NCI-H1417 (cell line): ENCODE measurements at regions not wholly inside any gene's neighbourhood (a gene's known extent, or its start where the extent isn't known, plus 50 kb on each side); places are given as distances from the start of the nearest gene placed in this dataset.
A peak's percentile ranks its signal among the peaks of the same experiment; 100 is the strongest.
"Not testable (repeated sequence)": the region's sequence is repeated elsewhere in the genome, so short reads cannot be mapped to it uniquely, and the experiment has no call there.

Experiments
- DNase-seq, 3 experiments: peaks; one replicate each; lab custom pipeline; 2025; lab: John Stamatoyannopoulos, UW

DNA sequence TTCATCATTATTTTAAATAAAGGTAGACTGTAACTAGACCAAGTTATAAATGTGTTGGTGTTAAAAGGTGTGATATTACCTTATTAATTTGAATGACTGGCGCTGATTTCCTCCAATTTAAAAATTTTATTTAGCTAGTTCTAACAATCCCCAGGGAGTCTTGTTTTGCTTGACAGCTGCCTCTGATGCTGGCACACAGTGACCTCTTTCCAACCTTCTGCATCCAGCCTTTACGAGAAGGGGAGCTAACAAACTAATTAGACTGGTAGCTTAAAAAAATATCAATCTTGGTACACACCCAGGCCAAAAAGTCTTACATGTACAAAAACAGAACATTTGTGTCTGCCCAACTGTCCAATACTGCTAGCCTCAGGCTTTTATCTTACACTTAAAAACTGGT lies 51.8 kb upstream of the ENPEP start:
- DNase-seq = no peak

DNA sequence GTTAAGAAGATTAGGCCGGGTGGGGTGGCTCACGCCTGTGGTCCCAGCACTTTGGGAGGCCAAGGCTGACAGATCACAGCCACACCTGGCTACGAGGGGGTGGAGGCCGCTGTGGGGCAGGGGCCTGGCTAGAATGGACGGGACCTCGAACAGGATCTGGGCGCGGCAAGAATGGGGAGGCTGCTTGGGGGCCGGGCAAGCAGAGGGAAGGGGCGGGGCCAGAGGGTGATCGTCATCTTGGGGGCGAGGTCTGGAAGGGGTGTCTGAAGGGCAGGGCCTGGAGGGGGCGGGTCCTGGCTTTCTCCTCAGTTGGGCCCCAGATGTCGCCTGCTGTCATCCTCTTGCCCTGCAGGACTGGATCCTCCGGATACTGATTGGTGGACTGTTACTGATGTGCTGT lies 57.3 kb upstream of the ENPEP start:
- no peak for DNase-seq

DNA sequence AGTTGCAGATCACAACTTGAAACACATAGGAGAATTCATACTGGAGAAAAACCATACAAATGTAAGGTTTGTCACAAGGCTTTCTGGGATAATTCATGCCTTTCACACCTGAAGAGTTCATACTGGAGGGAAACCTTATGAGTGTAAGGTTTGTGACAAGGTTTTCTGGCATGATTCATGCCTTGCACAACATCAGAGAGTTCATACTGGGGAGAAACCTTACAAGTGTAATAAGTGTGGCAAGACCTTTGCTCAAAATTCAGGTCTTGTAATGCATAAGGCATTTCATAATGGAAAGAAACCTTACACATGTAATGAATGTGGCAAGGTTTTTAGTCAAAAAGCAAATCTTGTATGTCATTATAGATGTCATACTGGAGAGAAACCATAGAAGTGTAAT lies 58.8 kb upstream of the ENPEP start:
- no peak for DNase-seq

DNA sequence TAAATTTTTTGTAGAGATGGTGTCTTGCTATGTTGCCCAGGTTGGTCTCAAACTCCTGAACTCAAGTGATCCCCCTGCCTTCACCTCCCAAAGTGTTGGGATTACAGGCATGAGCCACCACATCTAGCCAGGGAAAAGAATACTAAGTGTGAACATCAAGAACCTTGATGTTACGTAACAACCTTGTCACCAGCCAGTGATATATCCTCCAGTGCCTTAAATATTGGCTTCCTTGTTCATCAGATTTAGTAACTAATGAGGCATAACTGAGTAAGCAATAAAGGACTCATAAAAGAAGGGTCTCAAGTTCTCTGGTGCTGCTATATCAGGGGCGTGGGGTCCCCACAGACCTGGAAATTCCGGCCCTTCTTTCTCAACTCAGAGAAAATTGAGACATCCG lies 60.5 kb upstream of the ENPEP start:
- no peak for DNase-seq

DNA sequence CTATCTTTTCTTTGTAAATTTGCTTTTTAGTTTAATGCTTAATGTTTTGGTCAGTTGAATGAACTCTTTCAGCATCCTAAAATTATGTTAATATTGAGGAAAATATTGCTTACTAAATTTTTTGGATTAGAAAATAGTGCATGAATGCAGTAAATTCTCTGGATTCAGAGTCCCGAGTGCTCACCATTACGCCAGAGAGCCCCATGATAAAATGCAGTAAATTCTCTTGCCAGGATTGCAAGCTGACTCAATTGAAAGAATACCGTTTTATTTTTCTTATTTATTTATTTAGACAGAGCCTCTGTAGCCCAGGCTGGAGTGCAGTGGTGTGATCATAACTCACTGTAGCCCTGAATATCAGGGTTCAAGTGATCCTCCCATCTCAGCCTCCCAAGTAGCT lies 60.9 kb upstream of the ENPEP start:
- no peak for DNase-seq

DNA sequence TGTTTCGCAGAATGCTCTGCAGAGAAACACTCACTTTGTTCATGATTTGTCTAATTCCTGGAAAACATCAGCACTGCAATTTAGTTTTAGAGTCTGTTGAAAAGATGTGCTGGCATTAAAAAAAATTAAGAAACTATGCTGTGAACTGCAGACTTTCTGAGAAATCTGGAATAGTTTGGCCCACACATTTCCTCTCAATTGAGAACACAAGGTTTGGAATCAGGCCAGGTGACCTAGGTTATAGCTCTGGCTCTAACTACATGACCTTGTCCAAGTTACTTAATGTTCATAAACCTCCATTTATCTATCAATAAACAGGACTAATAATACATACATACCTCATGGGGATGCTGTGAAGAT lies 61.4 kb upstream of the ENPEP start:
- no peak for DNase-seq

DNA sequence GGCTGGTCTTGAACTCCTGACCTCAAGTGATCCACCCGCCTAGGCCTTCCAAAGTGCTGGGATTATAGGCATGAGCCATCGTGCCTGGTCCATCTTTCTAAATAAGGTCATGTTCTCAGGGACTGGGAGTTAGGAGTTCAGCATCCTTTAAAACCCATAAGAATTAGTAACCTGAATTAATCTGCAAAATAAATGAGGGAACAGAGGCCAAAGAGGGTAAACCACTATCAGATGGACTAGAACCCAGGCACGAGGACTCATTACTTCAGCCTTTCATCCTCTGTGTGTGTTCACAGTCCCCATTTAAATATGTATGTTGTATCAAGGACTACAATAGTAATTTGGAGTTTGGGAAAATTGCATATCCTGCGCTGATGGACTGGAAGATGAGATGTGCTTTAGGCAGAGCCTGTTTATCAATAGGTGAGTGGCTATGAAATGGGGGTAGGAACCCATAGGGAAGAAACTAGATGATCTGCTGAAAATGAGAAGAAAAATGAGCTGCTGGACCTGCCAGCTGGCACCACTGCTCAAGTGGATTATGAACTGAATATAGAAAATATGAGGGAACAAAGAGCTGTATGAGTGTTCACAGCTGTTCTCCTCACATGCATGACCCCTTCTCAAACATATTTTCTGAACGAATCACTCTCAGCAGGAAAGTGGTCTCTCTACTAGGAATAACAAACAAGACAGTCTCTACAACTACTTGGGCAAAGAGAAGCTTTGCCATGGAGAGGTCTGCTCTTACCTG lies 62.0 kb upstream of the ENPEP start:
- peak; percentile 26 to 78 (median 52) for DNase-seq

DNA sequence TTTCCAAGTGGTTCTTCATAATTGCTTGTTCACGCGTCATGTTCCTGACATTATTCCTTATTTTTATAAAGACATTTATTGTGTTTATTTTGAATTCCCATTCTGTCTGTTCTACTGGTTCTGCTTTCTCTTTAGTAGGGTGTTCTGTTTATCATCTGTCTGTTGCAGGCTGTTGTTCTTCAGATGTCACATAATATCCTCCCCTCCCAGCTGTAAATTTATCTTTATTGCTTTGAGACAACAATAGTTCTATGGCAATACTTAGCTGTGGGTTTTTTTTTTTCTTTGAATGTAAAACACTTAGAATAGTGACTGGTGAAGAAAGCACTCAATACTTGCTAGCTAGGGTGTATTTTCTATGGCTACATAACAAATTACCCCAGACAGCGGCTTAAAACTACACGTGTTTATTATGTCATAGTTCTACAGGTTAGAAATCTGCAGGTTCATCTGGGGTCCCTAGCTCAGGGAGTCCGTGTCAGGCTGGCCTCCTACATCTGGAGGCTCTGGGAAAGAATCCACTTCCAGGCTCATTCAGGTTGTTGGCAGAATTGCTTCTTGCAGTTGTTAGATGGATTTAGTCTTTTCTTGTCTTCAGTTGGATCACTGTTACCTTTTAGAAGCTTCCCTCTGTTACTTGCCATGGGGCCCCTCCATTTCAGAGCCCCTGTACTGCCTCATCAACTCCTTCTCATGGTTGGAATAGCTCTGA lies 63.4 kb upstream of the ENPEP start:
- peak; percentile 1 to 62 (median 12) for DNase-seq

DNA sequence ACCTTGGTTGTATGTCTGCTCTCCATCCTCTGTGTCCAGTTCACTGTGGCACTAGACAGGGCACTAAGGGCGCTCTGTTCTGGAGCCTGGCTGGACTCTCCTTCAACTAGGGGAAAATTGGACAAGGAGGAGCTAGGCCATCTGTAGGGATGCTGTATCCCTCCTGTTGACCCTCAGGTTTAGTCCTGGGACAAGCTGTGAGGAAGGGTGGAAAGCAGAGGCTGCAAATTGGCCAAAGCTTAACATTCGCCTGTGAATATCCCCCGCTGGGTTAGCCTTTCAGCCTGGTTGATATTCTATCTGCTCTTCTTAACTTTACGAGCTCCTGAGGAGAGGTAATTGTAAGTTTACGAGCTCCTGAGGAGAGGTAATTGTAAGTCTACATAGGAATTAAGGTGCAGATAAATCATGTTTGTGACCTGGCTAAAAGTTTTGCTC lies 64.4 kb upstream of the ENPEP start:
- peak; percentile 65 to 92 (median 85) for DNase-seq

DNA sequence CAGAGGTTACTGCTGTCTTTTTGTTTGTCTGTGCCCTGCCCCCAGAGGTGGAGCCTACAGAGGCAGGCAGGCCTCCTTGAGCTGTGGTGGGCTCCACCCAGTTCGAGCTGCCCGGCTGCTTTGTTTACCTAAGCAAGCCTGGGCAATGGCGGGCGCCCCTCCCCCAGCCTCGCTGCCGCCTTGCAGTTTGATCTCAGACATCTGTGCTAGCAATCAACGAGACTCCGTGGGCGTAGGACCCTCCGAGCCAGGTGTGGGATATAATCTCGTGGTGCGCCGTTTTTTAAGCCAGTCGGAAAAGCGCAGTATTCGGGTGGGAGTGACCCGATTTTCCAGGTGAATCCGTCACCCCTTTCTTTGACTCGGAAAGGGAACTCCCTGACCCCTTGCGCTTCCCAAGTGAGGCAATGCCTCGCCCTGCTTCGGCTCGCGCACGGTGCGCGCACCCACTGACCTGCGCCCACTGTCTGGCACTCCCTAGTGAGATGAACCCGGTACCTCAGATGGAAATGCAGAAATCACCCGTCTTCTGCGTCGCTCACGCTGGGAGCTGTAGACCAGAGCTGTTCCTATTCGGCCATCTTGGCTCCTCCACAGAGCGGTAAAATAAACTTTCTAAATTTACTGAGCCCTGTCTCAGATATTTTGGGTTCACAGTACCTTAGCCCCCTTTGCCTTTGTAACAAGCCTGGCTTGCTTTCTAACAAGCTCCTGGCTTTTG lies 64.9 kb upstream of the ENPEP start:
- not testable (repeated sequence) for DNase-seq

DNA sequence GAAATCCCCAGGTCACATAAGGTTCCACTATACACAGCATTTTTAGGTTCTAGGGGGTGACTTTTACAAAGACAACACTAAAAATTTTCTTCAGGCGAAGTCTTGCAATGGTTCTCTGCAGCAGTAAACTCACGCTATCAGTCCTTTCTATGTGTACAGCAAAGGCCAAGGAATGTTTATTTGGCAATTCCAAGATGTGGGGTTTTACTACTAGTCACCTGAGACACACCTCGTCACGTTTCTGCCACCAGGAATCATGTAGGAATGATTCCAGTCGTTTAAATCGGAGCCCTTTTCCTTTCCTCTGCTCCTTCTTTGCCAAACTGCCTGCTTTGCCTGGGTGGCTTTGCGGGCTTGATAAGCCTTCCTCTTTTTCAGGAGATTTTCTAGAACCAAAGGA lies 75.9 kb upstream of the ENPEP start:
- no peak for DNase-seq

DNA sequence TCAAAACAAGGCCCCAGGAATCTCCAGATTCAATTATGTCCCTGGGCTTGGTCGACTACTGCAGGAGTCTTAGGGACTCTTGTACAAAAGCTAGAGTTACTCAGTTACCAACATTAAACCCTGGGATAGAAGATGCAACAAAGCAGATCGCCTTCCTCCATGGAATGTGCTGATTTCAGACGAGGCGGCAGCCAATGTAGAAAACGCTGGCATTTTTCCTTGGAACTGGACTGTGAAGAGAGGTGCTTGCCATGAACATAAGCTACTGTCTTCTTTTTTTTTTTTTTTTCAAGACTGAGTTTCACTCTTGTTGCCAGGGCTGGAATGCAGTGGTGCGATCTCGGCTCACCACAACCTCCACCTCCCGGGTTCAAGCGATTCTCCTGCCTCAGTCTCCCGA lies 76.9 kb upstream of the ENPEP start:
- not testable (repeated sequence) for DNase-seq

DNA sequence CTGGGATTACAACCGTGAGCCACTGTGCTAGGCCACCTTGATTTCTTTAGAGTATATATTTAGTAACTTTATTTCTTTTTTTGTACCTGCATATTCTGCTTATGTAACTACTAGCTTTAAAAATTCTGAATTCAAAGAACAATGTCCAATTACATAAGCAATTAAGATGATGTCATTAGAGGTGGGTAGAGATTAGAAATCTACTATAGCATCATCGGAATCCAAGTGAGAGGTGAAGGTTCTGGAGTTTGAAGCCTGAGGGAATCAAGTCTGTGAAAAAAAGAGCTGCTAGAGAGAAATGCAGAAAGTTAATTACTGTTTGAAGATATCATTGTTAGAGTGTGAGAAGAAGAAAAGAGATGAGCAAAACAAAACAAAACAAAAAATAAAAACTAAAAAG lies 79.0 kb upstream of the ENPEP start:
- no peak for DNase-seq

DNA sequence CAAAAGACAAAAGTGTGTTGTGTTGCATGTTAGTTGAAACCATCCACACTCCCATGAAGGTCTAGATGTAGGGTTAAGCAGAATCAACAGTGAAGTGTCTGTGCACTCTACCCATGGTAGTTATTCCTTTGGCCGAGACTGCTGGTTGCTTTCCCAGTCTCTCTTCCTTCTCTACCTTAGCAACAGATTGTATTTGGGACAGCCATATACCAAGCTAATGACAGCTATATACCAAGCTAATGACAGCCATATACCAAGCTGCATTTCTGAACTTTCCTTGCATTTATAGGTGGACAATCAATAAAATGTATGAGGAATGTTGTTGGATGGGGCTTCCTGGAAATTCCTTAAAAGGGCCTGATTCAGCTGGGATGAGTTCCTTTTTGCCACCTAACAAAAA lies 80.5 kb upstream of the ENPEP start:
- no peak for DNase-seq

DNA sequence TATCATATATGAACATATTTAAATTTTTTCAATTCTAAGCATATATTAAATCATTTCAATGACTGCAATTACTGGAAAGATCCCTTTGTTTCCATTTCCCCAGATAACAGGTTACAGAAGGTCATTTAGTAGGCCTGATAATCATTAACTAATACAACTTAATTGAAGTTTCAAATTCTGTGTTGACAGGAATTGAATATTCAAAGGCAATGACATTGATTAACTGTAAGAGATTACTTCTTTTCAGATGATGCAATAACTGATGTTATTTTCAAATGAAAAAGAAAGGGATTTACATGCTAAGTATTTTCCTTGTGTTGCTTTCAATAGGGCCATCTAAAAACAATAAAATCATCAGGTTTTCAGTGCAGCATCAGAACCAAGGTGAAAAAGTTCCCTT lies 81.1 kb upstream of the ENPEP start:
- no peak for DNase-seq

DNA sequence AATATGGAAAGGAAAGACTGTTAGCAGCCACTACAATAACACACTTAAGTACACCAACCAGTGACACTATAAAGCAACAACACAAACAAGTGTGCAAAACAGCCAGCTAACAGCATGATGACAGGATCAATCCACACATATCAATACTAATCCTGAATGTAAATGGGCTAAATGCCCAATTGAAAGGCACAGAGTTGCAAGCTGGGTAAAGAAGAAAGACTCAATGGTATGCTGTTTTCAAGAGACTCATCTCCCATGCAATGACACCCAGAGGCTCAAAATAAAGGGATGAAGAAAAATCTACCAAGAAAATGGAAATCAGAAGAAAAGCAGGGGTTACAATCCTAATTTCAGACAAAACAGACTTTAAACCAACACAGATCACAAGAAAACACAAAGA lies 94.2 kb upstream of the ENPEP start:
- no peak for DNase-seq

DNA sequence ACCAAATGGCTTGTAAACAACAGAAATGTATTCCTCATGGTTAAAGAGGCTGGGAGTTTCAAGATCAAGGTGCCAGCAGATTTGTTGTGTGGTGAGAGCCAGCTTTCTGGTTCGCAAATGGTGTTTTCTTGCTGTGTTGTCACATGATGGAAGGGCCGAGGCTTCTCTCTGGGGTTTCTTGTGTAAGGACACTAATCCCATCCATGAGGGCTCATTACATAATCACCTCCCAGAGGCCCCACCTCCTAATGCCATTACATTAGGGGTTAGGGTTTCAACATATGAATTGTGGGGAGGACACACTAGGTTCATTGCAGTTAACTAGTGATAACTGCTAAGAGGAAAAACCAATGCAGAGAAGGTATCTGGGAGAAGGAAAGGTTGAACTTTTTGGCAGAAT lies 103.5 kb upstream of the ENPEP start:
- DNase-seq = no peak

DNA sequence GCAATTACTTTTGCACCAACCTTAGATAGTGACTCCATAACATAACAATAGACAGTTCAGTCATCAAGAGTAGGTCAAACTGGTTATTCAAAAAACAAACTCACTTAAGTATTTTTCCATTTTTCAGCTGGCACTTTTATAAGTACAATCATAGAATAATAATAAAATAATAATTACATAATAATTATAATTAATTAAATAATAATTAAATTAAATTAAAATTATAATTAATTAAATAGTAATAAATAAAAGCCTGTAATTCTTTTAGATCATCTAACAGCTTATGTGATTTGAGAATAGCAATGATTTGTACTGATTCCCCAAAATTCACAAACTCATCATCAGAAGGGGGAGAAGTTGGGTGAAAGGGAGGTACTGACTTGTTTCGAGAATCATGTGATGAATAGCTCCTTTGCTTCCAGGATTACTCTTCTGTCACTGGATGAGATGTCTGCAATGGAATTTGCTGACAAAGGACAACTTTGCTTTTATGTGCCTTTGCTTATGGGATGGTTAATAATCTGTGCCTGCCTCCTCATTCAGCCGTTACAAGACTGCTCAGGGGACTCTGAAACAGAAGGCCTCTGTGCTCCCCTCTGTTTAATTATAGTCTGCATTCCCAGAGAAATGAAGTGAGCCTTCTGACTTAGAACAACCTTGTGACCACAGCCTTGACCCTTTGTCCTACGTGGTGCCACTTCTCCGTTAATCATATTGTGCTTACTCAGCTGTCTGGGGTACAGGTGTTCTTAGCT lies 104.8 kb upstream of the ENPEP start:
- DNase-seq = peak in 1 of 3 experiments; percentile 6

DNA sequence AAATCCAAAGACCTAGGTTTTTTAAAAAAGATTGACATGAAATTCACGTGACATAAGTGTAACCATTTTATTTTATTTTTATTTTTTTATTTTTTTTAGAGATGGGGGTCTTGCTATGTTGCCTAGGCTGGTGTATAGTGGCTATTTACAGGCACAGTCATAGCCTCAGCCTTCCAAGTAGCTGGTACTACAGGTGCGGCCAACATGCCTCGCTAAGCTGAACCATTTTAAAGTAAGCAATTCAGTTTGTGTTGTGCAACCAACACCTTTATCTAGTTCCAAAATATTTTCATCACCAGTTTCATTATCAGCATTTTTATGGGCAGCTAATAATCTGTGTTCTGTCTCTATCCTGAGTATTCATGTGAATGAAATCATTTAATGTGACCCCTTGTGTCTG lies 107.5 kb upstream of the ENPEP start:
- DNase-seq = no peak

DNA sequence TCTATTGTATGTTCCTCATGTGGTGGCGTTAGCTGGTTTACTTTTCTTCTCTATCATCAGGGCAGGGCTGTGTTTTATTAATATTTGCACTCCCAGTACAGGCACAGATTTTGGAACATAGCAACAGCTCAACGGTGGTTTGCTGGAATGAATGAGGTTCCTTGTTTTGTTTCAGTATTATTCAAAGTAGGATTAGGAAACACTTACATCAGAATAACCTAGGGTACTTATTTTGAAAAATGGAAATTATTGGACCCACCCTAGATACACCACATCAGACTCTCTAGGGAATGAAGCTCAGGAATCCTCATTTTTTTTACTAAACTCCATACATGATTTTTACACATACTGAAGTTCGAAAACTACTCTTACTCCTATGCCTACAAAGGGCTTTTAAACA lies 108.8 kb upstream of the ENPEP start:
- DNase-seq = no peak

DNA sequence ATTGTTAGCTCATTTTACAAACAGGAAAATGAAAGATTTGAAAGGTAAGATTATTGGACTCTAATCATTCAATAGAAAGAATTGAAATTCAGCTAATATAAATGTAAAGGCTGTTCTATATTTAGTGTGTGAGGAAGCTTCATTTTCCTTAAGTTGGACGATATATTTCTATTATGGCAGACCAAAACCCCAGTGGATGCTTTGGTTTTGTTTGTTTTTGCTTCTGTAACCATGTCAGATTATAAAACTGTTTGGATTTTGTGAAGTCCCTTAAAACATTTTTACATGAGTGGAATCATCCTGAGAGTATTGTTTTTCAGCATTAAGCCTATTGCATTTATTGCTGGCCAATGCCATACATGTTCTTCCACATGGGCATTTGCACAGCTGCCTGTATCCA lies 110.2 kb upstream of the ENPEP start:
- DNase-seq = no peak

DNA sequence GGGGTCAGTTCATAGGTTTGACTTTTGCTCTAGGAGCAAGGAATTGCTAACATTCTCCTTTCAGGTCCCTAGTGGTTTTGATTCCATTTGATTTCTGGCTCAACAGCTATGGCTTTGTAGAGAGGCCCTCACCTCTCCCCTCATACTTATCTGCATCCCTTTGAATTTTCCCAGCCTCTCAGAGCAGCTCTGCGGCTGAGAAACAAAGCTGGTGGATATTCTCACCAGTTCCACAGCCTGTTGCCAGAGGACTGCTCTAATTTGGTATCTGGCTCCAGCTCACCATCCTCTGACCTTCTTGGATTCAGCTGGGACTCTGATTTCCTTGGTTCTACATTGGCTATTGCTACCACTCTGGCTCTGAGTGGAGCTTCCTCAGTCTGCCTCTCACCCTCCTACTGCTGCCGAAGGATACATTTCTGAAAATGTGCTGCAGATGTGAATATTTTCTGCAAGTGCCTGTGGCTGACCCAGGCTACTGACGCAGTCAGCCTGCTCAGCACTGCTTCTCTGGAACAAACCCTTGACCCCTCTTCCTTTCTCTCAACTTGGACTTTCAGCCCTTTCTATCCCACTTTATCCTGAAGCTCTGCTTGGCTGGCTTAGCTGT lies 110.9 kb upstream of the ENPEP start:
- DNase-seq = no peak
